Neuronal stem cell (in vitro differentiated cells): ENCODE measurements at regions not wholly inside any gene's neighbourhood (a gene's known extent, or its start where the extent isn't known, plus 50 kb on each side); places are given as distances from the start of the nearest gene placed in this dataset.

Experiments
- DNase-seq: peaks from one replicate; pipeline ENCODE4 v3.0.0-alpha.2; 2013; ENCODE audit warnings: low spot score
- H2AFZ ChIP-seq: one replicate; pipeline ENCODE4 v1.6.1; 2013; ENCODE audit warnings: mild to moderate bottlenecking, low read length, inconsistent platforms
- H2AK5ac ChIP-seq: 2 replicates; pipeline ENCODE4 v1.6.1; 2013; ENCODE audit warnings: low read depth, mild to moderate bottlenecking, inconsistent platforms, low read length, moderate library complexity, mixed read lengths
- H2BK120ac ChIP-seq: 2 replicates; pipeline ENCODE4 v1.6.1; 2013; ENCODE audit warnings: low read depth, mild to moderate bottlenecking, inconsistent platforms, low read length, moderate library complexity, mixed read lengths
- H2BK12ac ChIP-seq: one replicate; pipeline ENCODE4 v1.6.1; 2013; ENCODE audit warnings: low read length, inconsistent platforms
- H2BK15ac ChIP-seq: 2 replicates; pipeline ENCODE4 v1.6.1; 2013; ENCODE audit warnings: mild to moderate bottlenecking, low read length, inconsistent platforms, mixed read lengths
- H2BK5ac ChIP-seq: one replicate; pipeline ENCODE4 v1.6.1; 2013; ENCODE audit warnings: inconsistent platforms, mild to moderate bottlenecking, low read length, moderate library complexity
- H3K14ac ChIP-seq: one replicate; pipeline ENCODE4 v1.6.1; 2013; ENCODE audit warnings: low read length, inconsistent platforms
- H3K18ac ChIP-seq: 2 replicates; pipeline ENCODE4 v1.6.1; 2013; ENCODE audit warnings: low read length, inconsistent platforms
- H3K23ac ChIP-seq: 2 replicates; pipeline ENCODE4 v1.6.1; 2013; ENCODE audit warnings: low read depth, mild to moderate bottlenecking, mixed read lengths, low read length, inconsistent platforms; ENCODE audit not compliant: poor library complexity
- H3K27ac ChIP-seq: replicated peaks from 3 replicates; pipeline ENCODE4 v1.5.1; 2013; ENCODE audit warnings: low read length, inconsistent platforms
- H3K27me3 ChIP-seq, 3 experiments: 2 replicates each; pipeline ENCODE4 v1.6.1; 2013; ENCODE audit warnings: low read length in 3 of 3, mild to moderate bottlenecking in 2 of 3, inconsistent platforms in 1 of 3, low read depth in 1 of 3, mixed read lengths in 1 of 3, moderate library complexity in 1 of 3; ENCODE audit not compliant: control insufficient read depth in 3 of 3, insufficient read depth in 3 of 3
- H3K36me3 ChIP-seq, 2 donors: replicated peaks in 1 of 2; 2 replicates each; pipeline ENCODE4 v1.6.1; 2013; ENCODE audit warnings: low read length in 2 of 2; ENCODE audit not compliant: control insufficient read depth in 2 of 2, insufficient read depth in 2 of 2
- H3K4ac ChIP-seq: 2 replicates; pipeline ENCODE4 v1.6.1; 2013; ENCODE audit warnings: inconsistent platforms, mild to moderate bottlenecking, low read length, moderate library complexity
- H3K4me1 ChIP-seq, 2 donors: 1 replicate in 1 of 2; 2 replicates in 1 of 2; pipeline ENCODE4 v1.6.1; 2013; ENCODE audit warnings: low read length in 2 of 2, low read depth in 1 of 2; ENCODE audit not compliant: control insufficient read depth in 2 of 2, insufficient read depth in 1 of 2
- H3K4me2 ChIP-seq: one replicate; pipeline ENCODE4 v1.6.1; 2013; ENCODE audit warnings: mild to moderate bottlenecking, low read length, inconsistent platforms; ENCODE audit not compliant: insufficient read depth, poor library complexity, severe bottlenecking
- H3K4me3 ChIP-seq, 2 donors: 2 replicates each; pipeline ENCODE4 v1.5.1; 2013; ENCODE audit warnings: low read length in 2 of 2, mild to moderate bottlenecking in 2 of 2, inconsistent platforms in 1 of 2, moderate library complexity in 1 of 2
- H3K79me1 ChIP-seq: one replicate; pipeline ENCODE4 v1.6.1; 2013; ENCODE audit warnings: low read depth, mild to moderate bottlenecking, inconsistent platforms, low read length, moderate library complexity
- H3K9ac ChIP-seq: one replicate; pipeline ENCODE4 v1.6.1; 2013; ENCODE audit warnings: mild to moderate bottlenecking, low read depth, low read length, inconsistent platforms; ENCODE audit not compliant: poor library complexity
- H3K9me3 ChIP-seq, 2 donors: replicated peaks in 1 of 2; 2 replicates each; pipeline versions ENCODE3 to v1.6.1; 2013; ENCODE audit warnings: low read length in 2 of 2, mild to moderate bottlenecking in 2 of 2, inconsistent platforms in 1 of 2, low read depth in 1 of 2, mixed read lengths in 1 of 2, moderate library complexity in 1 of 2; ENCODE audit not compliant: control insufficient read depth in 2 of 2, insufficient read depth in 1 of 2
- H4K8ac ChIP-seq: one replicate; pipeline ENCODE4 v1.6.1; 2013; ENCODE audit warnings: low read depth, mild to moderate bottlenecking, inconsistent platforms, low read length, moderate library complexity
- H4K91ac ChIP-seq: one replicate; pipeline ENCODE4 v1.6.1; 2013; ENCODE audit warnings: low read length, low read depth, mild to moderate bottlenecking, inconsistent platforms; ENCODE audit not compliant: poor library complexity
- WGBS, 2 donors: extraction: QIAGEN DNeasy Blood & Tissue Kit; methylation state at CpG; one replicate each; pipeline ENCODE4 v1.1.7; 2013; ENCODE audit warnings: missing lambda C conversion rate in 2 of 2, mixed read lengths in 1 of 2; ENCODE audit not compliant: insufficient read length in 2 of 2, insufficient replicate concordance in 1 of 2; ENCODE audit errors: extremely low coverage in 2 of 2; 5-methylcytosine and 5-hydroxymethylcytosine counted together

- peak overlapping the region; percentile 88 for H2BK15ac ChIP-seq
- WGBS, 2 donors = no CpG with 5 or more reads among the region's 9 CpGs
- H3K36me3 ChIP-seq = no peaks in the 10 kb centered on the region
- no peak overlapping the region for H3K27ac ChIP-seq
- no peak for DNase-seq
- H4K8ac ChIP-seq = no peak overlapping the region
- no peak overlapping the region for H3K4ac ChIP-seq
- no peak overlapping the region for H3K14ac ChIP-seq
- no peak overlapping the region for H3K23ac ChIP-seq
- peak overlapping the region; percentile 27 for H2AK5ac ChIP-seq
- no peak overlapping the region for H2BK120ac ChIP-seq
- H3K4me2 ChIP-seq = no peak overlapping the region
- no peak overlapping the region for H4K91ac ChIP-seq
- H2BK5ac ChIP-seq = no peak overlapping the region
- peaks cover 0 to 18% (median 0%) of the 10 kb centered on the region in 3 experiments for H3K27me3 ChIP-seq
- peaks cover 0 to 12% of the 10 kb centered on the region in 2 donors for H3K9me3 ChIP-seq
- H3K4me3 ChIP-seq = no peak overlapping the region
- no peaks in the 10 kb centered on the region for H3K79me1 ChIP-seq
- H2AFZ ChIP-seq = no peak overlapping the region
- no peak overlapping the region for H3K9ac ChIP-seq
- peaks cover 11 to 12% of the 10 kb centered on the region in 2 donors for H3K4me1 ChIP-seq
- H2BK12ac ChIP-seq = peak overlapping the region; percentile 80
- H3K18ac ChIP-seq = peak overlapping the region; percentile 82
These were observed 78.0 kb downstream of the ZIC5 start for GRCh38 chr13:99893567-99893966.

GRCh38 chr13:99892866-99893504 is 78.6 kb downstream of the ZIC5 start:
- peak overlapping the region; percentile 1 for H3K18ac ChIP-seq
- no peak overlapping the region for H3K4ac ChIP-seq
- H3K4me2 ChIP-seq = peak overlapping the region; percentile 19
- peak overlapping the region; percentile 27 for H2AK5ac ChIP-seq
- H3K36me3 ChIP-seq = no peaks in the 10 kb centered on the region
- no peak overlapping the region for H4K8ac ChIP-seq
- WGBS, 2 donors = no CpG with 5 or more reads among the region's 17 CpGs
- H2AFZ ChIP-seq = no peak overlapping the region
- peak overlapping the region; percentile 88 for H2BK15ac ChIP-seq
- peaks cover 0 to 12% of the 10 kb centered on the region in 2 donors for H3K9me3 ChIP-seq
- H2BK120ac ChIP-seq = no peak overlapping the region
- H3K9ac ChIP-seq = no peak overlapping the region
- H3K23ac ChIP-seq = peak overlapping the region; percentile 66
- H2BK12ac ChIP-seq = peak overlapping the region; percentile 80
- no peak overlapping the region for H3K14ac ChIP-seq
- H4K91ac ChIP-seq = no peak overlapping the region
- H2BK5ac ChIP-seq = no peak overlapping the region
- peaks cover 9 to 12% of the 10 kb centered on the region in 2 donors for H3K4me1 ChIP-seq
- H3K79me1 ChIP-seq = no peaks in the 10 kb centered on the region
- no peak overlapping the region for H3K27ac ChIP-seq
- no peak for DNase-seq
- peaks cover 0 to 18% (median 0%) of the 10 kb centered on the region in 3 experiments for H3K27me3 ChIP-seq
- H3K4me3 ChIP-seq = no peak overlapping the region

GRCh38 chr13:99892196-99892613 is 79.4 kb downstream of the ZIC5 start:
- peaks cover 0 to 18% (median 0%) of the 10 kb centered on the region in 3 experiments for H3K27me3 ChIP-seq
- H2BK15ac ChIP-seq = no peak overlapping the region
- DNase-seq = peak; percentile 43

GRCh38 chr13:99886706-99887105 is 84.9 kb downstream of the ZIC5 start:
- H2AFZ ChIP-seq = no peak overlapping the region
- H3K4ac ChIP-seq = no peak overlapping the region
- H3K27me3 ChIP-seq = peaks cover 0 to 4% (median 0%) of the 10 kb centered on the region in 3 experiments
- no peak for DNase-seq
- H3K4me1 ChIP-seq = peaks cover 0 to under 1% of the 10 kb centered on the region in 2 donors
- no peak overlapping the region for H3K4me3 ChIP-seq
- no peak overlapping the region for H3K9ac ChIP-seq
- H3K18ac ChIP-seq = peak overlapping the region; percentile 46
- H3K9me3 ChIP-seq = peaks cover 0 to 3% of the 10 kb centered on the region in 2 donors
- H4K8ac ChIP-seq = no peak overlapping the region
- peak overlapping the region; percentile 35 for H3K23ac ChIP-seq
- WGBS, 2 donors = no CpG with 5 or more reads among the region's 4 CpGs
- no peak overlapping the region for H2BK5ac ChIP-seq
- H3K4me2 ChIP-seq = no peak overlapping the region
- H3K36me3 ChIP-seq = no peaks in the 10 kb centered on the region
- no peak overlapping the region for H2BK15ac ChIP-seq
- no peak overlapping the region for H2BK12ac ChIP-seq
- peak overlapping the region; percentile 10 for H3K14ac ChIP-seq
- H2BK120ac ChIP-seq = no peak overlapping the region
- H4K91ac ChIP-seq = no peak overlapping the region
- no peak overlapping the region for H3K27ac ChIP-seq
- H3K79me1 ChIP-seq = no peaks in the 10 kb centered on the region
- H2AK5ac ChIP-seq = no peak overlapping the region

More at GRCh38 chr13:99892196-99892613, 79.4 kb downstream of the ZIC5 start:
- peak overlapping the region; percentile 60 for H2AFZ ChIP-seq
- no peak overlapping the region for H3K18ac ChIP-seq
- peak overlapping the region in 1 of 2 donors; percentile 0 for H3K4me3 ChIP-seq
- peaks cover 0 to 12% of the 10 kb centered on the region in 2 donors for H3K9me3 ChIP-seq
- WGBS, 2 donors = no CpG with 5 or more reads among the region's 8 CpGs
- no peak overlapping the region for H2AK5ac ChIP-seq
- H3K27ac ChIP-seq = no peak overlapping the region
- no peak overlapping the region for H2BK5ac ChIP-seq
- H4K8ac ChIP-seq = no peak overlapping the region
- no peak overlapping the region for H3K9ac ChIP-seq
- no peak overlapping the region for H3K23ac ChIP-seq
- H3K4me1 ChIP-seq = peaks cover 9 to 12% of the 10 kb centered on the region in 2 donors
- no peak overlapping the region for H3K4ac ChIP-seq
- no peaks in the 10 kb centered on the region for H3K79me1 ChIP-seq
- no peaks in the 10 kb centered on the region for H3K36me3 ChIP-seq
- no peak overlapping the region for H3K14ac ChIP-seq
- no peak overlapping the region for H4K91ac ChIP-seq
- H2BK120ac ChIP-seq = no peak overlapping the region
- H3K4me2 ChIP-seq = peak overlapping the region; percentile 19
- no peak overlapping the region for H2BK12ac ChIP-seq
